RWPE2 (cell line): ENCODE measurements at regions not wholly inside any gene's neighbourhood (a gene's known extent, or its start where the extent isn't known, plus 50 kb on each side); places are given as distances from the start of the nearest gene placed in this dataset.
"Not testable (repeated sequence)": the region's sequence is repeated elsewhere in the genome, so short reads cannot be mapped to it uniquely, and the experiment has no call there.

Experiments used
- ATAC-seq: fragments of 200-7000 bp; cut with Tn5 transposase; 3 replicates; pipeline ENCODE4 v1.9.1; 2021; ENCODE audit warnings: low read depth
- DNase-seq: peaks from one replicate; pipeline ENCODE4 v3.0.0-alpha.2; 2020; ENCODE audit warnings: low spot score
- H3K27ac ChIP-seq: fragments of 450-650 bp; 2 replicates; pipeline ENCODE4 v1.5.1; 2017; ENCODE audit warnings: mild to moderate bottlenecking; ENCODE audit not compliant: poor library complexity, severe bottlenecking
- H3K27me3 ChIP-seq: fragments of 250-450 bp; sonication (Bioruptor Pico); 2 replicates; pipeline ENCODE4 v1.5.1; 2021; ENCODE audit warnings: mild to moderate bottlenecking, moderate library complexity; ENCODE audit not compliant: insufficient read depth, poor library complexity, severe bottlenecking
- H3K36me3 ChIP-seq: fragments of 250-450 bp; sonication (Bioruptor Pico); 2 replicates; pipeline ENCODE4 v1.5.1; 2020; ENCODE audit warnings: low read depth, mild to moderate bottlenecking, moderate library complexity
- H3K4me1 ChIP-seq: fragments of 250-450 bp; sonication (Bioruptor Pico); 2 replicates; pipeline ENCODE4 v1.5.1; 2021; ENCODE audit warnings: mild to moderate bottlenecking, moderate library complexity; ENCODE audit not compliant: insufficient read depth, poor library complexity, severe bottlenecking
- H3K4me3 ChIP-seq: fragments of 250-450 bp; sonication (Bioruptor Pico); 2 replicates; pipeline ENCODE4 v1.5.1; 2021; ENCODE audit warnings: mild to moderate bottlenecking, moderate library complexity; ENCODE audit not compliant: severe bottlenecking
- H3K9me3 ChIP-seq: fragments of 250-450 bp; sonication (Bioruptor Pico); 2 replicates; pipeline ENCODE4 v1.5.1; 2021; ENCODE audit warnings: mild to moderate bottlenecking, moderate library complexity; ENCODE audit not compliant: severe bottlenecking
- TF ChIP-seq, protein P1 (sequence below): fragments of 450-650 bp; IDR thresholded peaks from one replicate; pipeline ENCODE4 v1.5.1; 2017; ENCODE audit warnings: mild to moderate bottlenecking, moderate library complexity; ENCODE audit not compliant: poor library complexity, severe bottlenecking

DNA sequence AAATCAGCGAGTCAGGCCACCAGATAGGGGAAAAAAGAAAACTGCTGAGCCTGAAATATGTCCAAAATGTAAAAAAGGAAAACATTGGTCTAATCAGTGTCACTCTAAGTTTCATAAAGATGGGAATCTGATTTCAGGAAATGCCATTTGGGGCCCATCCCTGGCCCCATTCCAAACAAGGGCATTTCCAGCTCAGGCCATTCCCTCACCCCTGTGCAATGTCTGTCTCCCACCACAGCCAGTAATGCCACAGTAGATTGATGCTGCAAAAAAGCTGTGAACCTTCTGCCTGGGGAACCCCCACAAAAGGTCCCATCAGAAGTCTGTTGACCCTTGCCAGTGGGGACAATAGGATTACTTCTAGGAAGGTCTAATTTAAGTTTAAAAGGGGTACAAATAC, 199.6 kb downstream of the YTHDC2 start:
- DNase-seq (no peak), ATAC-seq (no peak)
- Histone ChIP-seq H3K9me3 (no peaks in the 10 kb centered on the region), H3K36me3 (no peaks in the 10 kb centered on the region), H3K4me1 (no peaks in the 10 kb centered on the region), H3K27ac (no peak overlapping the region), H3K4me3 (no peak overlapping the region), H3K27me3 (no peaks in the 10 kb centered on the region)
- TF ChIP-seq, protein P1, sequence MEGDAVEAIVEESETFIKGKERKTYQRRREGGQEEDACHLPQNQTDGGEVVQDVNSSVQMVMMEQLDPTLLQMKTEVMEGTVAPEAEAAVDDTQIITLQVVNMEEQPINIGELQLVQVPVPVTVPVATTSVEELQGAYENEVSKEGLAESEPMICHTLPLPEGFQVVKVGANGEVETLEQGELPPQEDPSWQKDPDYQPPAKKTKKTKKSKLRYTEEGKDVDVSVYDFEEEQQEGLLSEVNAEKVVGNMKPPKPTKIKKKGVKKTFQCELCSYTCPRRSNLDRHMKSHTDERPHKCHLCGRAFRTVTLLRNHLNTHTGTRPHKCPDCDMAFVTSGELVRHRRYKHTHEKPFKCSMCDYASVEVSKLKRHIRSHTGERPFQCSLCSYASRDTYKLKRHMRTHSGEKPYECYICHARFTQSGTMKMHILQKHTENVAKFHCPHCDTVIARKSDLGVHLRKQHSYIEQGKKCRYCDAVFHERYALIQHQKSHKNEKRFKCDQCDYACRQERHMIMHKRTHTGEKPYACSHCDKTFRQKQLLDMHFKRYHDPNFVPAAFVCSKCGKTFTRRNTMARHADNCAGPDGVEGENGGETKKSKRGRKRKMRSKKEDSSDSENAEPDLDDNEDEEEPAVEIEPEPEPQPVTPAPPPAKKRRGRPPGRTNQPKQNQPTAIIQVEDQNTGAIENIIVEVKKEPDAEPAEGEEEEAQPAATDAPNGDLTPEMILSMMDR, result no peak

DNA sequence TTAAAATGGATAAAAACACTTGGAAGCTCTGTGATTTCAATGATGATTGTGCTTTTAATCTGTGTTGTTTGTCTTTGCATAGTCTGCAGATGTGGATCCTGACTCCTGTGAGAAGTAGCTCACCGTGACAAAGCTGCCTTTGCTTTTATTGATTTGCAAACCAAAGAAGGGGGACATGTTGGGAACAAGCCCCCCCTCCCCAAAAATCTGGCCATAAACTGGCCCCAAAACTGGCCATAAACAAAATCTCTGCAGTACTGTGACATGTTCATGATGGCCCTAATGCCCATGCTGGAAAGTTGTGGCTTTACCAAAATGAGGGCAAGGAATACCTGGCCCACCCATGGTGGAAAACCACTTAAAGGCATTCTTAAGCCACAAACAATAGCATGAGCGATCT, 202.4 kb downstream of the YTHDC2 start:
- not testable (repeated sequence) for ATAC-seq, H3K4me3 ChIP-seq, H3K36me3 ChIP-seq, H3K4me1 ChIP-seq, H3K9me3 ChIP-seq, H3K27me3 ChIP-seq, H3K27ac ChIP-seq, DNase-seq

DNA sequence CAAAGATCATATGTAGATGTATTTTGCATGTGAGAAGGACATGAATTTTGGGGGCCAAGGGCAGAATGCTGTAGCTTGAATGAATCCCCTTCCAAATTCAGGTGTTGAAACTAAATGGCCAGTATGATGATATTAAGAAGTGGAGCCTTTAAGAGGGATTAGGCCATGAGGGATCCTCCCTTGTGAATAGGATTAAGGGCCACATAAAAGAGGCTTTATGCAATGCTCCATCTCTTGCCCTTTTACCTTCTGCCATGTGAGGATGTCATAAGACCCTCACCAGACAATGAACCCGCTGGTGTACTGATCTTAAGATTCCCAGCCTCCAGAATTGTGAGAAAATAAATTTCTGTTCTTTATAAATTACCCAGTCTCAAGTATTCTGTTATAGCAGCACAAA, 206.1 kb downstream of the YTHDC2 start:
- Histone ChIP-seq H3K27ac (no peak overlapping the region), H3K4me1 (no peaks in the 10 kb centered on the region), H3K27me3 (no peaks in the 10 kb centered on the region), H3K36me3 (no peaks in the 10 kb centered on the region), H3K9me3 (no peaks in the 10 kb centered on the region), H3K4me3 (no peak overlapping the region)
- no peak for ATAC-seq
- DNase-seq, result no peak
- TF ChIP-seq, protein P1, result no peak

DNA sequence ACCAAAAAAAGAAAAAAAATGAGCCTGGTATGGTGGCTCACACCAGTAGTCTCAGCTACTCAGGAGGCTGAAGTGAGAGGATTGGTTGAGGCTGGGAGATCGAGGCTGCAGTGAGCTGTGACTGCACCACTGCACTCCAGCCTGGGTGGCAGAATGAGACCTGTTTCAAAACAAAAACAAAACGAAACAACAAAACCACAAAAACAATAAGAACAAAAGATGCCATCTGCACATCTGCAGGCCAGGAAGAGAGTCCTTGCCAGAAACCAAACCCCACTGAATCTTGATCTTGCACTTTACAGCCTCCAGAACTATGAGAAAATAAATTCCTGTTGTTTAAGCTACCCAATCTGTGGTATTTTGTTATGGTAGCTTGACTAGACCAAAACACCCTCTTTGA, 207.7 kb downstream of the YTHDC2 start:
- TF ChIP-seq, protein P1, result no peak
- DNase-seq (no peak), ATAC-seq (no peak)
- Histone ChIP-seq H3K4me1 (no peaks in the 10 kb centered on the region), H3K9me3 (no peaks in the 10 kb centered on the region), H3K4me3 (no peak overlapping the region), H3K27me3 (no peaks in the 10 kb centered on the region), H3K36me3 (no peaks in the 10 kb centered on the region), H3K27ac (no peak overlapping the region)

DNA sequence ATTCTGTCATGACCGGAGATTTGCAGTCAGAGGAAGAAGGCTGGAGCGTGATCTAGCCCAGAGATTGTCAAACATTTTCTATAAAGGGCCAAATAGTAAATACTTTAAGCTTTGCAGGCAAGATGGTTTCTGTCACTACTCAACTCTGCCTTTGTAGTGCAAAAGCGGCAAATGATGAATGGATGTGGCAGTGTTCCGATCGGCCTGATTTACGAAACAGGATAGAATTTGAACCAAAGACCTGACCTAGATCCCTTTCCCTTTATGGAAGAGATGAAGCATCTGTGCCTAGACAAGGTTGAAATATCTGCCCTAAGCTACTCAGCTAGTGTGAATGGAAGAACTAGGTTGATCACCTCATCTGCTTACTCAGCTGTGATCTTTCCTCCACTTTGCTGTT, 209.5 kb downstream of the YTHDC2 start:
- Histone ChIP-seq H3K27ac (no peak overlapping the region), H3K4me3 (no peak overlapping the region), H3K36me3 (no peaks in the 10 kb centered on the region), H3K27me3 (no peaks in the 10 kb centered on the region), H3K4me1 (no peaks in the 10 kb centered on the region), H3K9me3 (no peaks in the 10 kb centered on the region)
- no peak for ATAC-seq
- DNase-seq, result no peak
- TF ChIP-seq, protein P1, result no peak
